HS-5 (cell line): ENCODE measurements at regions not wholly inside any gene's neighbourhood (a gene's known extent, or its start where the extent isn't known, plus 50 kb on each side); places are given as distances from the start of the nearest gene placed in this dataset.
A peak's percentile ranks its signal among the peaks of the same experiment; 100 is the strongest.
"Not testable (repeated sequence)": the region's sequence is repeated elsewhere in the genome, so short reads cannot be mapped to it uniquely, and the experiment has no call there.

ENCODE experiments used
- DNase-seq: peaks from one replicate; pipeline ENCODE4 v3.0.0-alpha.2; 2012; ENCODE audit warnings: low read depth

DNA sequence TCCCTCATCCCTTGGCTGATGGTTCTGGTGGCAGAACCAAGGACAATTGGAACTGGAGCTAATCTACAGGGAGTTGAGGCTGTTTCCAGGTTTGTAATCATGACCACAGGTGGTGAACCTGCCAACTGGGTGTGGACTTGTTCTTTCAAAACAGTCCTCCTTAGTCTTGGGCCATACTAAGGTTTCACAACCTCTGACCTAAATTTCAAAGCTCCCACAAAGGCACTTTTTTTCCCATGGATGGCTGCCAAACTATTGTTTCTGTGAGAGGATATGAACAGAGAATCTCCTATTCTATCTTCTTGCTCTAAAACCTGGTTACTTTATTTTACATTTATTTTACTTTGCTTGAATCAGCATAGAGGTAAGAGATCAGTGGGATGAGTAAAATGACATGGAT lies 106.5 kb upstream of the IZUMO3 start:
- no peak for DNase-seq

DNA sequence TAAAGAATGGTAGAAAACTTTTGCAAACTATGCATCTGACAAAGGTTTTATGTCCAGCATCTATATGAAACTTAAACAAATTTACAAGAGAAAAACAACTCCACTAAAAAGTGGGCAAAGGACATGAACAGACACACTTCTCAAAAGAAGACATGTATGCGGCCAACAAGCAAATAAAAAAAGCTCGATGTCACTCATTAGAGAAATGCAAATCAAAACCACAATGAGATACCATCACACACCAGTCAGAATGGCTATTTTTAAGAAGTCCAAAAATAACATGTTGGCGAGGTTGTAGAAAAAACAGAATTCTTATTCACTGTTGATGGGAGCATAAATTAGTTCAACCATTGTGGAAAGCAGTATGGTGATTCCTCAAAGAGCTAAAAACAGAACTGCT lies 83.1 kb upstream of the IZUMO3 start:
- not testable (repeated sequence) for DNase-seq

DNA sequence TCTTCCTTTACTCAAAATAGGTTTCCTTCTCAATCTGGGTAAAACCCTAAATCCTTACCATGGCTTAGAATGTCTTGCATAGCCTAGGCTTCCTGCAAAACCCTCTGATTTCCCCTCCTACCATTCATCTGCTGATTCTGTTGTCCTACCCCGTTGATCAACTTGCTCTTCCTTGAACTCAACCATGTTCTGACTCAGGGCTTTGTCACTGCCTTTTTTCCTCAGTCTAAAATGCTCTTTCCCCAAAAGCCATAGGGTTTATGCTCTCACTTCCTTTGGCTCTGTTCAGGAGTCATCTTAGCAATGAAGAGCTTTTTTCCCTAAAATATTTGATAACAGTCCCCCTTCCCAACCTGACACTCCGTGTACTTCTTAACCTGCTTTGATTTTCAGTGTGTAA lies 79.4 kb upstream of the IZUMO3 start:
- DNase-seq, result no peak

DNA sequence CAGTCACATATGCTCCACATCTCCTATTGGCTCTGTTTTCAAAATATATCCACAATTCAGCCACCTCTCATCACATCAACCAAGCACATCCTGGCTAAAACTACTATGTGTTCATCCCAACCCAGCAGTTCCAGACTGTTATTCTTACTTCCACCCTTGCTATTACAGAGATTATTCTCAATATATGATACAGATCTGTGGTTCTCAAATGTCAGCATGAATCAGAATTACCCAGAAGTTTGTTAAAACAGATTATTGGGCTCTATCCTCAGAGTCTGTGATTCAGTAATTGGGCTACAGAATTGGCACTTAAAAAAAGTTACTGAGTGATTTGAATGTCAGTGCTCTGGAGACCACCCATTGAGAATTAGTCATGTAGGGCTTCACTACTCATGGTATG lies 78.8 kb upstream of the IZUMO3 start:
- no peak for DNase-seq

DNA sequence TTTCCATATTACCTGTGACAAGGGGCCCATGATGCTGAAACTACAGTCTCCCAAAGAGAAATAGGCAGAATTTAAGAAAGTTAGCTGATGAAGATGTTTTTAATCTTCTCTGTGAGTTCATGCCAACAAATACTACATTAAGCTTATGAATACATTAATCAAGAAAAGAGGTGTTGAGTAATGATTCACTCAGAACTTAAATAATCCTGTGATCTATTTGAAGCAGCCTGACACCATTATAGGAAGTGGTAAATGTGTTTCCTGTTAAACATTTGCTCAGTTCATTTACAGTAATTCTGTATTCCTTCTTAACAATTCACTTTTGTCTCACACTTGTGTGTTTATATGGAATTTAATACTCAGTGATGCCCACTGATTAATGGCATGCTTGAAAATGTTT lies 75.0 kb upstream of the IZUMO3 start:
- DNase-seq, result no peak

DNA sequence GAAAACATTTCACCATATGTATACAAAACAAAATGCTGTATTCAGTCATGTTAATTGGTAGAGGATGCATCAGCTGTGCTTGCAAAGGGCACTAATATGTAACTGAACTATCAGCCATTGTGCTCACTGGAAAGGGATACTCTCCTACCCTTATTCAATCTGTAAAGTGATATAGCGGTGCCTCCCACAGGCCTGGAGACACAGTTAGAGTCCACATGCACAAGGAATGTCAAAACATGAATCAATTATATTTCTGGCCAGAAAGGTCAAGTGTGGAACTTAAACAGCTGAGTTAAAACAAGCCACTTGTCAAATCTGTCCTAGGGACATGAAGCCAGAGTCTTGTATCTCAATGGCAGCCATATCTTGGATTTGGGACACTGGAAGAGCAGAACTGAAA lies 71.2 kb upstream of the IZUMO3 start:
- no peak for DNase-seq

DNA sequence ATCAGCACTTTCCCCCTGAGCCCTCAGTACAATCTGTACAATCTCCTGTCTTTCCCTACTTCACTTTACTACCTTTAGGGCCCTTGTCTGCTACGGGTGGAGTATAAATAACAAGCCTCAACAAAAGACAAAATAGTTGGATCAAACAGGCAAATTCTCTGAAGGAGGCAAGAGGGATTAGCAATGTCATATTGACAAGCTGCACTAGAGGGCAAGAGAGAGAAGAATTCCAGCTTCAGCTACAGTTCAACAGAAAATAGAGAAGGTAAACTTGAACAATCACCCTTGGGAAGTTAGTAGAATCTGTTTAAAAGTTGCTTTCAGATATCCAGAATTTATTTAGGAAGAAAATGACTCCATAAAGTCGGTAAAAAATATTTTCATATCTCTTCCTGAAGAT lies 68.4 kb upstream of the IZUMO3 start:
- DNase-seq, result no peak

DNA sequence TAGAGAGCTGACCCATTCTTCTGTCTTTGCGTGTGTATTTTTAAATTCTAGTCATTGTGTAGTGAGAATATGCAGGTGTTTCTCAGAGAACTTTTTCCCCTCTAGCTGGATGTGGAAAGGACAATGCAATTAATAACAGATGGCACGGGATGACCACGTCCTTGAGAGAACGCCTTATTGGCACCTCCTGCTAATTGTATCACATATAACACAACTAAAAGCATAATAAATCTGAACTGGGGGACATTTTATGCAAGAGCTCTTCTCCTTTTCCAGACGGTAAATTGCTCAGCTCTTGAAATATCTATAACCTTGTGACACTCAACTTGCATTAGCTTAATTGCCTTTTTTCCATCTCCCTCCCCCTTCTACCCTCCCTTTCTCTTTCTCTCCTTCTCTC lies 62.9 kb upstream of the IZUMO3 start:
- no peak for DNase-seq

DNA sequence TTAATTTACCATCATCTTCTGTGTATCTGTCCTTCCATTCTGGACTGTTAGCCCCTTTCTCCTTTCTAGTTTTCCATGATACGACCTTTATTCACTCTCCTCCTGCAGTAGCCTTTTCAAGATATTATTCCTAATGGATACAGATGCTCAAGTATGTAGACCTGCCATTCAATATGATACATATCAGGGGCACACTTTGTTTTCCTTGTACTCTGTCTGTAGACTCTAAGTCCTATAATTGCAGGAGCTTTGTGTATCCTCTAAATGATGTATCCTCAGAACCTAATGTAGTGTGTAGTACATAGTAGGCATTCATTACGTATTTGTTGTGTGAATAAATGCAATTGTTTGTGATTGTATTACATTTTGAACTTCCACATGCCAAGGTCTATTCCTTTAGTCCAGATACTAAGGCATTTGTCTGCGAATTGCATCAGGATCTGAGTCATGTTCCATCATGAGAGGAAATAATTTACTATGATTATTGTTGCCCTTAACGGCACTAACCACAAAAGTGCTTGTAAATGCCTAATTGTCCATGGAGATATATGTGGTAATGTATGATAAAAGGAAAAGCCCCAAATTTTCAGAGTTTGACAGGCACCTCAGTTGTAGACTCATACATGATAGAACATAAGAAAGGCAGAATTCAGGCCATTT lies 57.1 kb upstream of the IZUMO3 start:
- DNase-seq, result peak; percentile 34
